HG03378 (cell line): ENCODE measurements at regions not wholly inside any gene's neighbourhood (a gene's known extent, or its start where the extent isn't known, plus 50 kb on each side); places are given as distances from the start of the nearest gene placed in this dataset.
"Not testable (repeated sequence)": the region's sequence is repeated elsewhere in the genome, so short reads cannot be mapped to it uniquely, and the experiment has no call there.

Experiments
- ATAC-seq: cut with Tn5 transposase; IDR thresholded peaks from one replicate; pipeline ENCODE4 v1.9.1; 2021; ENCODE audit warnings: mild to moderate bottlenecking, moderate library complexity; ENCODE audit not compliant: unreplicated experiment

DNA sequence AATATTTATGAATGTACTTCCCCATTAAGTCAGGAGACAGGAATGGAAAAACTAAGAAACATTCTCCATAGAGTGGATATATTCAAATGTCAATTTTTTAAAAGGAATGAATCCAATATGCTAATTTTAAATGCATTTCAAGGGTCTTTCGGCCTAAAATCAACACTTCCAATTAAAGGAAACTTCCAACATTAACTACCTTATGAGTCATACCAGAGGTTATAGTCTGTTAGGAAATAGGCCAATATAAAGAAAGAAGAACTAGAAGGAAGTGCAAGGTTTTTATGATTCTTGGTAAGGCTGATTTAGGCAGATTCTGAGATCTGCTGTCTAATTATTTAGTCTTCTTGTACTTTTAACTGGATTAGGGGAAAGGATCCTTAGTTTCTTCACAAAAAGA lies 260.1 kb upstream of the EDNRA start:
- ATAC-seq, result no peak

- no peak for ATAC-seq
Observed at GRCh38 chr4:147222906-147223305, 258.0 kb upstream of the EDNRA start.

- ATAC-seq, result no peak
Observed at GRCh38 chr4:147223576-147223975, 257.3 kb upstream of the EDNRA start.

GRCh38 chr4:147236806-147237205 lies 244.1 kb upstream of the EDNRA start:
- no peak for ATAC-seq

DNA sequence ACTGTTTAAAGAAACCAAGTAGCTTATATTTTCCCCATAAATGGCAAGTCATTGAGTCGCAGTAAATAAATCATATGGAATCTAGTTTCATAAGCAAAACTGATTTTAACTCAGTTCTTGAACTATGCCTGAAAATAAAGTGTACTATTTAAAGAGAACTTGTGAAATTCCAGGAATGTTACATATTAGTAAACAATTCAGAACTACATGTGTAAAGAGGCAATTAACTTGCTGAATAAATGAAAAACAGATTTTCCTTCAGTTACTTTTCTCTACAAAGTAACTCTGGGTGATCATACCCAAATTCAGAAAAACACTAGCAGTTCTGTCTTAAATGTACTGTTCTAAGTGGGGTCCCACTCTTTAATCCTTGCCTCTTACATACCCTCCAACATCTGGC lies 236.1 kb upstream of the EDNRA start:
- ATAC-seq, result no peak

DNA sequence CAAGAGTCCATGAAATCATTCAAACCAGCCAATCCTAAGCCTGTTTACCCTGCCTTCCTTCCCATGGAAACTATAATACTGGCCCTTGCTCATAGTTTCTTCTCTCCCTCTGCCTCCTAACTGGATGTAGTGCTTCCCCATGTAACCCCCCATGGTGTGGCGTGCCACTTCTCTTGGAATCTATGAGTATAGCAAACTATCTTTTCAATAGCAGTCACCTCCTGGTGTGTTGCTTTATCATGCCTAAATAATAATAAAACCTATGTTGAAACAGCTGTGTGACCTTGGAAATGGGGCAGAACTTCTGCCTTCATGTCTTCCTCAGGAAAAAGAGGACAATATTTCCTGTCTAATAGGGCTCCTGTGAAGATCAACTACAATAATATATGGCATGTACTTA lies 234.8 kb upstream of the EDNRA start:
- no peak for ATAC-seq

- ATAC-seq, result not testable (repeated sequence)
Observed at GRCh38 chr4:147246528-147246927, 234.4 kb upstream of the EDNRA start.

GRCh38 chr4:147247579-147247978 lies 233.3 kb upstream of the EDNRA start:
- no peak for ATAC-seq

GRCh38 chr4:147250062-147250461 lies 230.8 kb upstream of the EDNRA start:
- ATAC-seq, result no peak

DNA sequence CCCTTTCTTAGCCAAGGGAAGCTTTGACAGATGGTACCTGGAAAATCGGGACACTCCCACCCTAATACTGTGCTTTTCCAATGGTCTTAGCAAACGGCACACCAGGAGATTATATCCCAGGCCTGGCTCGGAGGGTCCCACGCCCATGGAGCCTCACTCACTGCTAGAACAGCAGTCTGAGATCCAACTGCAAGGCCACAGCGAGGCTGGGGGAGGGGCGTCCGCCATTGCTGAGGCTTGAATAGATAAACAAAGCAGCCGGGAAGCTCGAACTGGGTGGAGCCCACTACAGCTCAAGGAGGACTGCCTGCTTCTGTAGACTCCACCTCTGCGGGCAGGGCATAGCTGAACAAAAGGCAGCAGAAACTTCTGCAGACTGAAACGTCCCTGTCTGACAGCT lies 225.6 kb upstream of the EDNRA start:
- ATAC-seq, result not testable (repeated sequence)

- ATAC-seq, result not testable (repeated sequence)
Observed at GRCh38 chr4:147259271-147259670, 221.6 kb upstream of the EDNRA start.

GRCh38 chr4:147284256-147284835 lies 196.6 kb upstream of the EDNRA start:
- ATAC-seq, result no peak

GRCh38 chr4:147284935-147285334 lies 196.0 kb upstream of the EDNRA start:
- ATAC-seq, result no peak

DNA sequence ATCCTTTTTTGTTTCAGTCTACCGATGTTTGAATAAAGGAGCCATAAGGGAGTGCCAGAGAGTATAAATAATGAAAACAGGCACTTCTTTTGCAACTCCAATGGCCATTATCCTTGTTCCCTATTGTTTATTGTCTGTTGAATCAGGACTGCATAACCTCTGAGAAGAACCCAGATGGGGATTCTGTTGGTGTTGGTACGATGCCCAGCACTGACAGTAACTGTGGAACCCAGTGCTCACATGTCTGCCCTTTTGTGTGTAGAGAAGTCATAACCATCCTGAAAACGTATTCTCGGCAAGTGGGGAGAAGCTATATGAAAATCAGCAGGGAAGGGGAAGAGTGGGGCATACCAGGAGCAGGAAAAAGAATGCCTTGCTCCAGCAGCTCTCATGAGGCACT lies 195.1 kb upstream of the EDNRA start:
- no peak for ATAC-seq

DNA sequence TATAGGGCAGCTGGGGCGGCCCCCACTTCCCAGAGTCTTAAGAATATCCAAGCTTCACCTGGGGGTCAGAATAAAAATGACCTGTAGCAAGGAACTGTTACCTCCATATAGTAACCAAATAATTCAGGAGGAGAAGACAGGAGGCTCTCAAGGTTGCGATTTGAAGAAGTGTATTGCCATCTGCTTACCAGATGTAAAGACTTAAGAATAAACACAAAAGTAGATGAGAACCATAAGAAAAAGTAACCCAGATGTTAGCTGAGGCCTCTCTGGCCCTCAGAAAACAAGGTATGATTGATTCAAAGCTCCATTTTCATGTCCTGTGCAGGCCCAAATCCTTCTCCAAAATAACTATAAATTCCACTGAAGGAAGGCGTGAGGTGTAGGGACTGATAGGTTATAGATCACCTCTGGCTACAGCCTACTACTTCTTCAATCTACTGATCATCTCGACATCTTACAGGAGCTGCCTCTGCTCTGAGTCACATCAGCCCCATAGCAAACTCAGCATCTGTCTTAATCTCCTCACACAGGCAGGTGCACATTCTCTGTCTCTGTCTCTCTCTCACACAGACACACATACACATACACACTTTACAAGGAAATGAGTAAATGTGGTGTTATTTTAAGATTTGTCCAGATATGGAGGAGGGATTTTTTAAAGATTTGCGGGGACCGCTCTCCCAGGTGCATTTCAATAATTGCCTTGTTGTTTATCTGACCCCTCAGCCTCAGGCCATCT lies 193.9 kb upstream of the EDNRA start:
- no peak for ATAC-seq

GRCh38 chr4:147287588-147287890 lies 193.4 kb upstream of the EDNRA start:
- ATAC-seq, result no peak

DNA sequence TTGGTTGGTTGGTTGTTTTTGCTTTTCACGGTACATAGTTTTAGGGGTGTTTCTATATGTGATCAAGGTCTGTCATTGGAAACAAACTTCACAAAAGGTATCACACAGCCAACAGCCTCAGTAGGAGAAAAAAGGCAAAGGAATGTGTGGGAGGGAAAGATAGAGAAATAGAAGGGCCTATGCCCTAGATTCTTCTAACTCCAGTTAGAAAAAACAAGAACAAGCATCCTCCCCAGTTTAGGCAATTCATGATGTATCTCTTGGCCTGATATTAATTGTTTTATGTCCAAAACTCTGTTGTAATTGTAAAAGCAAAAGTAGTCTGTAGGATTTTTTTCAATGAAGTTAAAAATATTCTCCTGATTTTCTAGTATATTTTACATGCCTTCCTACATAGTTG lies 192.4 kb upstream of the EDNRA start:
- no peak for ATAC-seq

DNA sequence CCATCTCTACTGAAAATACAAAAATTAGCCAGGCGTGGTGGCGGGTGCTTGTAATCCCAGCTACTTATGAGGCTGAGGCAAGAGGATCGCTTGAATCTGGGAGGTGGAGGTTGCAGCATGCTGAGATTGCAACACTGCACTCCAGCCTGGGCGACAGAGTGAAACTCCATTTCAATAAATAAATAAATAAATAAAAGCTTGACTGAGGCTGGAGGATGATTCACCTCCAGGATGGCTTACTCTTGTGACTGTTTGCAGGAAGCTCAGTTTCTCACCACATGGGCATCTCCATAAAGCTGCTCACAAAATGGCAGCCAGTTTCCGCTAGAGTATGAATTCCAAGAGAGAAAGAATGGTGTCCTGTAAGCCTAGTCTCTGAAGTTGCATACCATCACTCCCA lies 191.7 kb upstream of the EDNRA start:
- no peak for ATAC-seq

- ATAC-seq, result not testable (repeated sequence)
Observed at GRCh38 chr4:147292604-147293313, 188.1 kb upstream of the EDNRA start.

DNA sequence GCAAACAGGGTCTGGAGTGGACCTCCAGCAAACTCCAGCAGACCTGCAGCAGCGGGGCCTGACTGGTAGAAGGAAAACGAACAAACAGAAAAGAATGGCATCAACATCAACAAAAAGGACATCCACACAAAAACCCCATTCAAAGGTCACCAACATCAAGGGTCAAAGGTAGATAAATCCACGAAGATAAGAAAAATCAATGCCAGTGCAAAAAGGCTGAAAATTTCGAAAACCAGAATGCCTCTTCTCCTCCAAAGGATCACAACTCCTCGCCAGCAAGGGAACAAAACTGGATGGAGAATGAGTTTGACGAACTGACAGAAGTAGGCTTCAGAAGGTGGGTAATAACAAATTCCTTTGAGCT lies 187.6 kb upstream of the EDNRA start:
- not testable (repeated sequence) for ATAC-seq

GRCh38 chr4:147299205-147299604 lies 181.7 kb upstream of the EDNRA start:
- no peak for ATAC-seq

- ATAC-seq, result no peak
Observed at GRCh38 chr4:147303174-147303872, 177.6 kb upstream of the EDNRA start.
